Kidney (tissue), 13 donors: ENCODE measurements at regions not wholly inside any gene's neighbourhood (a gene's known extent, or its start where the extent isn't known, plus 50 kb on each side); places are given as distances from the start of the nearest gene placed in this dataset.

Experiments
- DNase-seq, 5 donors: peaks; one replicate each; pipeline ENCODE4 v3.0.0-alpha.2; 2013 to 2020
- FAIRE-seq: peaks from 2 replicates; lab custom pipeline; 2012; peaks lifted over from hg19 to GRCh38; lab: Jason Lieb, UNC
- H3K27ac ChIP-seq, 2 donors: one replicate each; pipeline ENCODE4 v1.7.0; 2013; ENCODE audit warnings: low read depth in 2 of 2, low read length in 2 of 2, inconsistent platforms in 1 of 2
- H3K27me3 ChIP-seq: one replicate; pipeline ENCODE4 v1.7.1; 2013; ENCODE audit warnings: low read length, inconsistent platforms; ENCODE audit not compliant: control insufficient read depth, insufficient read depth
- H3K36me3 ChIP-seq, 3 donors: one replicate each; pipeline versions ENCODE4 v1.7.0 to v1.7.1; 2013; ENCODE audit warnings: low read length in 3 of 3, control low read depth in 1 of 3, inconsistent platforms in 1 of 3; ENCODE audit not compliant: insufficient read depth in 3 of 3, control insufficient read depth in 2 of 3
- H3K4me1 ChIP-seq, 3 donors: one replicate each; pipeline versions ENCODE4 v1.7.0 to v1.7.1; 2013; ENCODE audit warnings: low read length in 3 of 3, inconsistent platforms in 1 of 3, low read depth in 1 of 3; ENCODE audit not compliant: control insufficient read depth in 2 of 3, insufficient read depth in 2 of 3
- H3K4me3 ChIP-seq, 3 donors: one replicate each; pipeline versions ENCODE4 v1.7.0 to v1.8.1; 2013; ENCODE audit warnings: low read length in 3 of 3, control low read depth in 1 of 3, inconsistent platforms in 1 of 3
- H3K9ac ChIP-seq, 3 donors: one replicate each; pipeline versions ENCODE4 v1.7.0 to v1.7.1; 2013; ENCODE audit warnings: low read length in 3 of 3, control low read depth in 1 of 3, inconsistent platforms in 1 of 3
- H3K9me3 ChIP-seq, 3 donors: one replicate each; pipeline versions ENCODE4 v1.7.0 to v1.7.1; 2013; ENCODE audit warnings: low read length in 3 of 3, control low read depth in 1 of 3, inconsistent platforms in 1 of 3; ENCODE audit not compliant: control insufficient read depth in 2 of 3, insufficient read depth in 1 of 3
- intact Hi-C: fragments of 100-400 bp; cut with DNase I; formaldehyde crosslinking; loops from one replicate; pipeline ENCODE4 v1.11.1; 2022
- TF ChIP-seq, protein P1 (sequence below): IDR thresholded peaks from 3 replicates; pipeline ENCODE4 v1.5.1; 2012; ENCODE audit warnings: mild to moderate bottlenecking, moderate library complexity, borderline replicate concordance; ENCODE audit not compliant: insufficient read depth; ENCODE audit errors: extremely low read depth
- donor health status: control.
- donor health status: control.
- donor health status: control.
- donor health status: control.
- donor health status: control.
- donor health status: DM: yes; HTN: yes; CAD: no.
- donor health status: Normal renal cell carcinoma (clear cell type).

DNA sequence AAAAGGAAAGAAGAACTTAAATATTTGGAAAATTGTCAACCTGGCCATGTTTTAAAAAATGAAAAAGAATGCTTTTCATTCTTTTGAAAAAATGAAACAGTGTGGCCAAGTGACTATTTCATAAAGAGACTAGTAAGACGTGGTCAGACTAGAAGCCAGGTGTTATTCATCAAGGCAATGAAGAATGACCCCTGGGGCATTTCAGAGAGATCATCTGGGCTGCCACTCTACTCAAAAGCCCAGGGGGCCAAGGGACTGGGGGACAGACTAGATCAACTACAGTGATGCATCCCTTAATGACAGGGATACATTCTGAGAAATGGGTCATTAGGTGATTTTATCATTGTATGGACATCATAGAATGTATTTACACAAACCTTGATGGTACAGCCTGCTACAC is 199.4 kb downstream of the STK31 start:
- no peaks in the 10 kb centered on the region for H3K36me3 ChIP-seq
- H3K27me3 ChIP-seq: no peaks in the 10 kb centered on the region
- H3K9me3 ChIP-seq: no peaks in the 10 kb centered on the region
- intact Hi-C loops: no loop called here
- no peaks in the 10 kb centered on the region for H3K4me1 ChIP-seq
- FAIRE-seq (no peak), DNase-seq (no peak)
- TF ChIP-seq, protein P1, sequence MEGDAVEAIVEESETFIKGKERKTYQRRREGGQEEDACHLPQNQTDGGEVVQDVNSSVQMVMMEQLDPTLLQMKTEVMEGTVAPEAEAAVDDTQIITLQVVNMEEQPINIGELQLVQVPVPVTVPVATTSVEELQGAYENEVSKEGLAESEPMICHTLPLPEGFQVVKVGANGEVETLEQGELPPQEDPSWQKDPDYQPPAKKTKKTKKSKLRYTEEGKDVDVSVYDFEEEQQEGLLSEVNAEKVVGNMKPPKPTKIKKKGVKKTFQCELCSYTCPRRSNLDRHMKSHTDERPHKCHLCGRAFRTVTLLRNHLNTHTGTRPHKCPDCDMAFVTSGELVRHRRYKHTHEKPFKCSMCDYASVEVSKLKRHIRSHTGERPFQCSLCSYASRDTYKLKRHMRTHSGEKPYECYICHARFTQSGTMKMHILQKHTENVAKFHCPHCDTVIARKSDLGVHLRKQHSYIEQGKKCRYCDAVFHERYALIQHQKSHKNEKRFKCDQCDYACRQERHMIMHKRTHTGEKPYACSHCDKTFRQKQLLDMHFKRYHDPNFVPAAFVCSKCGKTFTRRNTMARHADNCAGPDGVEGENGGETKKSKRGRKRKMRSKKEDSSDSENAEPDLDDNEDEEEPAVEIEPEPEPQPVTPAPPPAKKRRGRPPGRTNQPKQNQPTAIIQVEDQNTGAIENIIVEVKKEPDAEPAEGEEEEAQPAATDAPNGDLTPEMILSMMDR: no peak
- no peak overlapping the region for H3K27ac ChIP-seq
- no peak overlapping the region for H3K4me3 ChIP-seq
- H3K9ac ChIP-seq: no peak overlapping the region

DNA sequence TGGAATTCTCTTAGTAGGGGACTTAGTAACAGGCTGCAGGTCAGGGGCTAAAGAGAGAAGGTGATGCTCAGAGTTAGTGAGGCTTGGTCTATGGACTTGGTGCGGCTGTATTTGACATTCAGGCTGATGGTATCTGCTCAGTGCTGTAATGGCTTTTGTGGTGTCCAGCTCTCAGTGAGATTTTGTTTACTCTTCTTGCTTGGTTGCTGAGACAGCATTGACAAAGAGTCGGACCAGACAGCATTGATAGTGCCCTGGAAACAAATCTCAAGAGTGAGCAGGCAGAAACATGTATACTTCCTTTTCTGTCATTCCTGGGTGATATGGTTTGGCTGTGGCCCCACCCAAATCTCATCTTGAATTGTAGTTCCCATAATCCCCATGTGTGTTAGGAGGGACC is 202.0 kb downstream of the STK31 start:
- H3K27me3 ChIP-seq: no peaks in the 10 kb centered on the region
- TF ChIP-seq, protein P1: no peak
- no peak overlapping the region for H3K4me3 ChIP-seq
- DNase-seq (no peak), FAIRE-seq (no peak)
- H3K36me3 ChIP-seq: no peaks in the 10 kb centered on the region
- intact Hi-C loops: no loop called here
- no peaks in the 10 kb centered on the region for H3K9me3 ChIP-seq
- H3K27ac ChIP-seq: no peak overlapping the region
- no peak overlapping the region for H3K9ac ChIP-seq
- H3K4me1 ChIP-seq: no peaks in the 10 kb centered on the region

DNA sequence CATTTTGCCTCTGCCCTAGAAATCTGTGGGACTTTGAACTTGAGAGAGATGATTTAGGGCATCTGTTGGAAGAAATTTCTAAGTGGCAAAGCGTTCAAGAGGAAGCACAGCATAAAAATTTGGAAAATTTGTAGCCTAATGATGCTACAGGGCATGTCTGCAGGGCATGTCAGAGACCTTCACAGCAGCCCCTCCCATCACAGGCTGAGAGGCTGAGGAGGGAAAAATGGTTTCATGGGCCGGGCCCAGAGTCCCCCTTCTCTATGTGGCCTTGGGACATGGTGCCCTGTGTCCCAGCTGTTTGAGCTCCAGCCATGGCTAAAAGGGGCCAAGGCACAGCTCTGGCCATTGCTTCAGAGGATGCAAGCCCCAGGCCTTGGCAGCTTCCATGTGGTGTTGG is 203.0 kb downstream of the STK31 start:
- Histone ChIP-seq H3K9me3 (no peaks in the 10 kb centered on the region), H3K36me3 (no peaks in the 10 kb centered on the region), H3K4me3 (no peak overlapping the region), H3K27me3 (no peaks in the 10 kb centered on the region), H3K9ac (no peak overlapping the region), H3K4me1 (no peaks in the 10 kb centered on the region), H3K27ac (no peak overlapping the region)
- FAIRE-seq (no peak), DNase-seq (no peak)
- TF ChIP-seq, protein P1: no peak
- intact Hi-C loops: no loop called here

DNA sequence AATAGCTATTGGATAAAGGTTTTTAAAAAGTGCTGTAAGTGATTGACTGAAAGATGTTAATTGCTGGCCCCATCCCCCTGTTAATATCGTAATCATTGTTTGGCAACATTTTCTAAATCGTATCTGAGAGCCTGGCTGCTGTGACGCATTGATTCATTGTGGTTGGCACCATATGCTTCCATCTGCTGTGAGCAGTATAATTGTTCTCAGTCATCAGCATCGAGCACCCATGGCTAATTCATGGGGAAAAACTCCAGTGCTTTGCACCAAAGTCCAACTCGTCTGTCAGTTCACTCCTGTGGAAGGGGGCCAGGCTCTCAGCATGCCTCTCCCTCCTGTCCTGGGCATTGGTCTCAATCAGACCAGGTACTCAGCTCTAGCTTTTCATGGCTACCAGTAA is 205.2 kb downstream of the STK31 start:
- DNase-seq: no peak
- H3K27ac ChIP-seq: no peak overlapping the region
- no peaks in the 10 kb centered on the region for H3K36me3 ChIP-seq
- FAIRE-seq: no peak
- no peaks in the 10 kb centered on the region for H3K9me3 ChIP-seq
- no peaks in the 10 kb centered on the region for H3K4me1 ChIP-seq
- H3K4me3 ChIP-seq: no peak overlapping the region
- no peak overlapping the region for H3K9ac ChIP-seq
- TF ChIP-seq, protein P1: no peak
- no peaks in the 10 kb centered on the region for H3K27me3 ChIP-seq
- intact Hi-C loops: no loop called here
